ENCODE measurements at regions not wholly inside any gene's neighbourhood (a gene's known extent, or its start where the extent isn't known, plus 50 kb on each side); places are given as distances from the start of the nearest gene placed in this dataset.

DNA sequence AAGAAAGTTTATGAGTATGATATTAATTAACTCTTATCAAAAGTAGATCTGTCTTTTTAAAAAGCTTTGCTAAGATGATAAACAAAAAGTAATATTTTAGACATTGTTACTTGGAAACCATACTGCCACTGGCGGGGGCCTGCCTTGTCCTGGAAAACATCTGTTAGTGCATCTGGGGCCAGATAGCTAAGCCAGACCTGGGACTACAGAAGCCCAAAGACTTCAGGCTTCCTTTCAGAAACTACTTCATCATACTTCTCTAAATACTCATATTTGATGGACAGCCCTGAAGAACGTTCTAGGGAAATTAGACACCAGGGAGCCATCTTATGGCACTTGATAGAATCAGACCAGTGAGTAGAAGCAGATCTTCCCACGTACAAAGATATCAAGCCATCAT is 795.4 kb upstream of the SEMA6D start:
- Histone ChIP-seq H3K36me3 (ENCODE audit: insufficient read depth, low read length, poor library complexity, severe bottlenecking) (no peaks in the 10 kb centered on the region), H3K27me3 (replicated peaks; ENCODE audit: insufficient read depth, low read depth, low read length, poor library complexity) (no peaks in the 10 kb centered on the region), H3K9me3 (ENCODE audit: low read depth, low read length, poor library complexity, severe bottlenecking) (no peaks in the 10 kb centered on the region), H3K4me3 (ENCODE audit: low read depth, low read length, poor library complexity, severe bottlenecking) (no peak overlapping the region), H3K4me1 (ENCODE audit: insufficient read depth, low read length, poor library complexity, severe bottlenecking) (no peaks in the 10 kb centered on the region), H3K27ac (ENCODE audit: low read depth, low read length, poor library complexity, severe bottlenecking) (no peak overlapping the region)
- ChIA-PET POLR2A (ENCODE audit: low non-redundant PET) (no interaction called here), CTCF (no interaction called here)
- intact Hi-C loops (cut with micrococcal nuclease; ENCODE audit: unreplicated experiment): no loop called here
- TF ChIP-seq EZH2 (IDR thresholded peaks at IDR 0.05; ENCODE audit: borderline replicate concordance, low read depth, low read length, poor library complexity, severe bottlenecking): no peak
- TF ChIP-seq, protein P1, sequence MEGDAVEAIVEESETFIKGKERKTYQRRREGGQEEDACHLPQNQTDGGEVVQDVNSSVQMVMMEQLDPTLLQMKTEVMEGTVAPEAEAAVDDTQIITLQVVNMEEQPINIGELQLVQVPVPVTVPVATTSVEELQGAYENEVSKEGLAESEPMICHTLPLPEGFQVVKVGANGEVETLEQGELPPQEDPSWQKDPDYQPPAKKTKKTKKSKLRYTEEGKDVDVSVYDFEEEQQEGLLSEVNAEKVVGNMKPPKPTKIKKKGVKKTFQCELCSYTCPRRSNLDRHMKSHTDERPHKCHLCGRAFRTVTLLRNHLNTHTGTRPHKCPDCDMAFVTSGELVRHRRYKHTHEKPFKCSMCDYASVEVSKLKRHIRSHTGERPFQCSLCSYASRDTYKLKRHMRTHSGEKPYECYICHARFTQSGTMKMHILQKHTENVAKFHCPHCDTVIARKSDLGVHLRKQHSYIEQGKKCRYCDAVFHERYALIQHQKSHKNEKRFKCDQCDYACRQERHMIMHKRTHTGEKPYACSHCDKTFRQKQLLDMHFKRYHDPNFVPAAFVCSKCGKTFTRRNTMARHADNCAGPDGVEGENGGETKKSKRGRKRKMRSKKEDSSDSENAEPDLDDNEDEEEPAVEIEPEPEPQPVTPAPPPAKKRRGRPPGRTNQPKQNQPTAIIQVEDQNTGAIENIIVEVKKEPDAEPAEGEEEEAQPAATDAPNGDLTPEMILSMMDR (conservative IDR thresholded peaks at IDR 0.05; ENCODE audit: low read depth, low read length): no peak
- no peak for DNase-seq (ENCODE audit: low spot score)
- BruUV-seq (replicated peaks): no TSS peak

DNA sequence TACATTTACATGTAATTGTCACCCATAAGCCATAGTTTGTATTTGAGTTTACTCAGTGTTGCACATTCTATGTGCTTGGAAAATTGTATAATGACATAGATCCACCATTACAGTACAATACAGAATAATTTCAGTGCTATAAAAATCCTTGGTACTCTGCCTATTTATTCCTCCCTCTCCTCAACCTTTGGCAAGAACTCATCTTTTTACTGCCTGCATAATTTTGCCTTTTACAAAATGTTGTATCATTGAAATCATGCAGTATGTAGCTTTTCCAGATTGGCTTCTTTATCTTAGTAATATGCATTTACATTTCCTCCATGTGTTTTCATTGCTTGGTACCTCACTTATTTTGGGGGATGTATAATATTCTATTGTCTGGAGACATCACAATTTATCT is 786.9 kb upstream of the SEMA6D start:
- DNase-seq (ENCODE audit: low spot score): no peak
- no TSS peak for BruUV-seq (replicated peaks)
- CTCF ChIA-PET: no interaction called here
- Histone ChIP-seq H3K4me3 (ENCODE audit: low read depth, low read length, poor library complexity, severe bottlenecking) (no peak overlapping the region), H3K36me3 (ENCODE audit: insufficient read depth, low read length, poor library complexity, severe bottlenecking) (no peaks in the 10 kb centered on the region), H3K27me3 (replicated peaks; ENCODE audit: insufficient read depth, low read depth, low read length, poor library complexity) (no peaks in the 10 kb centered on the region), H3K27ac (ENCODE audit: low read depth, low read length, poor library complexity, severe bottlenecking) (no peak overlapping the region), H3K4me1 (ENCODE audit: insufficient read depth, low read length, poor library complexity, severe bottlenecking) (no peaks in the 10 kb centered on the region), H3K9me3 (ENCODE audit: low read depth, low read length, poor library complexity, severe bottlenecking) (no peaks in the 10 kb centered on the region)
- intact Hi-C loops (cut with micrococcal nuclease; ENCODE audit: unreplicated experiment): no loop called here
- POLR2A ChIA-PET (ENCODE audit: low non-redundant PET): no interaction called here
- TF ChIP-seq, protein P1 (conservative IDR thresholded peaks at IDR 0.05; ENCODE audit: low read depth, low read length): no peak
- no peak for TF ChIP-seq EZH2 (IDR thresholded peaks at IDR 0.05; ENCODE audit: borderline replicate concordance, low read depth, low read length, poor library complexity, severe bottlenecking)

DNA sequence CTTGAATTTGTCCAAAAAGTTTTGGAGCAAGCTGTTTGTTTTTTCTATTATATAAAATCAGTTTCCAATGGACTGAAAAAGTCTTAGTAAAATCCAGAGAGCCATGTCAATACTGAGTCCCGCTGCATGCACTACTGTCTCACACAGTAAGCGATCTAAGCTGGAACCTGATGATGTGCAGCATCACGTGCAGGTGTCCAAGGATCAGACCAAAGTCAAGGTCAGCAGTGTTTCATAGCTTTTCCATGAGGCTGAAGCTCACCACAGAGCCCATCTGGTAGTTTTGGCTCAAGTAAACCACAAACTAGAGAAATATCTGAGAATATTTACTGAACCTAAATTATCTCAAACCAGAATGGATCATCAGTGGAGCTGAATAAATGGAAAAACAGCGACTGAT is 784.0 kb upstream of the SEMA6D start:
- H3K4me3 ChIP-seq (ENCODE audit: low read depth, low read length, poor library complexity, severe bottlenecking): no peak overlapping the region
- ChIA-PET POLR2A (ENCODE audit: low non-redundant PET) (no interaction called here), CTCF (no interaction called here)
- H3K27me3 ChIP-seq (replicated peaks; ENCODE audit: insufficient read depth, low read depth, low read length, poor library complexity): no peaks in the 10 kb centered on the region
- H3K4me1 ChIP-seq (ENCODE audit: insufficient read depth, low read length, poor library complexity, severe bottlenecking): no peaks in the 10 kb centered on the region
- intact Hi-C loops (cut with micrococcal nuclease; ENCODE audit: unreplicated experiment): no loop called here
- no peaks in the 10 kb centered on the region for H3K9me3 ChIP-seq (ENCODE audit: low read depth, low read length, poor library complexity, severe bottlenecking)
- no peak for DNase-seq (ENCODE audit: low spot score)
- no peak for TF ChIP-seq EZH2 (IDR thresholded peaks at IDR 0.05; ENCODE audit: borderline replicate concordance, low read depth, low read length, poor library complexity, severe bottlenecking)
- TF ChIP-seq, protein P1 (conservative IDR thresholded peaks at IDR 0.05; ENCODE audit: low read depth, low read length): no peak
- H3K36me3 ChIP-seq (ENCODE audit: insufficient read depth, low read length, poor library complexity, severe bottlenecking): no peaks in the 10 kb centered on the region
- H3K27ac ChIP-seq (ENCODE audit: low read depth, low read length, poor library complexity, severe bottlenecking): no peak overlapping the region
- BruUV-seq (replicated peaks): no TSS peak
